ENCODE measurements at regions not wholly inside any gene's neighbourhood (a gene's known extent, or its start where the extent isn't known, plus 50 kb on each side); places are given as distances from the start of the nearest gene placed in this dataset.

GRCh38 chr5:174401793-174402192 is 322.6 kb upstream of the MSX2 start:
- TF ChIP-seq EZH2 (IDR thresholded peaks at IDR 0.05; ENCODE audit: borderline replicate concordance) = no peak
- no peak for TF ChIP-seq CTCF (IDR thresholded peaks at IDR 0.05; ENCODE audit: poor library complexity)
- TF ChIP-seq EZH2phosphoT487 (IDR thresholded peaks at IDR 0.05; ENCODE audit: low read depth, severe bottlenecking, unreplicated experiment) = no peak
